22Rv1 (cell line): ENCODE measurements at regions not wholly inside any gene's neighbourhood (a gene's known extent, or its start where the extent isn't known, plus 50 kb on each side); places are given as distances from the start of the nearest gene placed in this dataset.

ENCODE experiments used
- CTCF ChIP-seq: fragments of 450-650 bp; IDR thresholded peaks from 2 replicates; pipeline ENCODE4 v1.5.1; 2017; ENCODE audit warnings: mild to moderate bottlenecking
- ZFX ChIP-seq: fragments of 450-650 bp; IDR thresholded peaks from 2 replicates; pipeline ENCODE4 v1.6.1; 2017; ENCODE audit warnings: antibody characterized with exemption, borderline replicate concordance

GRCh38 chrY:8151561-8151960, 1185.7 kb upstream of the TSPY4 start:
- no peak for TF ChIP-seq CTCF
- TF ChIP-seq ZFX, result no peak
